ENCODE measurements at regions not wholly inside any gene's neighbourhood (a gene's known extent, or its start where the extent isn't known, plus 50 kb on each side); places are given as distances from the start of the nearest gene placed in this dataset.
"Not testable (repeated sequence)": the region's sequence is repeated elsewhere in the genome, so short reads cannot be mapped to it uniquely, and the experiment has no call there.

DNA sequence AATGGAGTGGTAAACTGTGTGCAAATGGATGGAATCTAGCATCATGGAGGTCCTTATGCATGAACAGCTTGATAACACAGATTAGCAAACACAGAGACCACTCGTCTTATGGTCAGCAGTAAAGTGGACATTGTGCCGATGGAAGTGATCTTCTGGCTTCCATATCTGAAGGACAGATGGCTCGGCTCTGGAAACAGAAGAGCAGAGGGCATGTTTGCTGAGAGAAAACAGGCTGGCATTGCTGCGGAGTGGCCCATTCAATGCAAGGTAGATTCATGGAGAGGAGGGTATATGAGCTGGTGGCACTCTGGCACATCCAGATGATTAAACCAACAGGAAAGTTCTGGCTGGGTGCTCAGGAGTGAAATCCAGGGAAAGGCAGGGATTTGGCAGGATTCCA lies 513.2 kb downstream of the DIRAS2 start:
- no peak for DNase-seq

DNA sequence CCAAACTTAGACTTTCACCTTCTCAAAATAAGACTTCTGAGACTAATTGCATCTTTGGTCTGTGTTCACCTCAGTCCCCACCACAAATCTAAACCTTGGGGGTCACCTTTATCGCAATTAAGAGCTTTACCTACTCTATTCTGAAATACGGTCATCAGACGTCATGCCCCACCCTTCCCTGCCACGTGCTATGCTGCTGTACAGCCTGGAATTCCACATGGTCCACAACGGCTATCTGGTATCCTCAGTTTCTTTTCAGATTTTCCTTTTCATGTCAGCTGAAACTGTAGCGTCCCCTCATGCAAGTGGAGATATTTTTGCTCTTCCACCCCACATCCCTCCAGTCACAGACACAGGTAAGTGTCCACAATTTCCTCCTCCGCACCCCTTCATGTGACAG lies 511.1 kb downstream of the DIRAS2 start:
- no peak for DNase-seq

DNA sequence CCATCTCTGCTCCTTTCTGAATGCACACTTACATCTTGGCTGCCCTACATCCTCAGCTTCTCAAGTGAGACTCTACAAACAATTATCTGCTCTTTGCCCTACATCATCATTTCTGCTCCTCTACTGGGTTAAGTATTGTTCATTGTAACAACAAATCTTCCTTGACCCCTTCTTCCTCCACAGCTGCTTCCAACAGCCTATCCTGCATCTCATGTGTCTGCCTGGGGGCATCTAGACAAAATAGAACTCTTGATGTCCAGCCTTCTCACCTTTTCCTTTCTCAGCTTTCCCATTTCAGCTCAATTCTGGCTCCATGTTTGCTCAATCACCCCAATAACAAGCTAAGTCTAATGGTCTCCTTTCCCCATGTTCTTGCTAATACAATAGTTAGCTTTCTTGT lies 509.8 kb downstream of the DIRAS2 start:
- DNase-seq: no peak

DNA sequence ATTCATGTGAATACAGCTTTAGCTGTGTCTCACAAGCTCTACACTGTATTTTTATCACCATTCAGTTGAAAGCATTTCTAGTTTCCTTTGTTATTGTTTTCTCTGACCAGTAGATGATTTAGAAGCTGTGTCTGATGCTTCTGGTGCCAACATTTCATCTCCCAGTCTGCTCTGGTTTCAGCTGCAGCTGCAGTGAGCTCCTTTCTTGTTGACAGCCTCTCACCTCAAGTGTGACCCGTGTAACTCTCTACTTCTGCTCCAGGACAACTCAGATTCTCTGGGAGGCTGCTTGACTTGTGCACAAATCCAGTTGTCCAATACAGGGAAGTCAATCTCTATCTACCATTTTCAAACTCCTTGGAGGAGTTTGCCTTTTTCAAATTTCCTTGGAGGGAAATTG lies 504.8 kb downstream of the DIRAS2 start:
- no peak for DNase-seq

DNA sequence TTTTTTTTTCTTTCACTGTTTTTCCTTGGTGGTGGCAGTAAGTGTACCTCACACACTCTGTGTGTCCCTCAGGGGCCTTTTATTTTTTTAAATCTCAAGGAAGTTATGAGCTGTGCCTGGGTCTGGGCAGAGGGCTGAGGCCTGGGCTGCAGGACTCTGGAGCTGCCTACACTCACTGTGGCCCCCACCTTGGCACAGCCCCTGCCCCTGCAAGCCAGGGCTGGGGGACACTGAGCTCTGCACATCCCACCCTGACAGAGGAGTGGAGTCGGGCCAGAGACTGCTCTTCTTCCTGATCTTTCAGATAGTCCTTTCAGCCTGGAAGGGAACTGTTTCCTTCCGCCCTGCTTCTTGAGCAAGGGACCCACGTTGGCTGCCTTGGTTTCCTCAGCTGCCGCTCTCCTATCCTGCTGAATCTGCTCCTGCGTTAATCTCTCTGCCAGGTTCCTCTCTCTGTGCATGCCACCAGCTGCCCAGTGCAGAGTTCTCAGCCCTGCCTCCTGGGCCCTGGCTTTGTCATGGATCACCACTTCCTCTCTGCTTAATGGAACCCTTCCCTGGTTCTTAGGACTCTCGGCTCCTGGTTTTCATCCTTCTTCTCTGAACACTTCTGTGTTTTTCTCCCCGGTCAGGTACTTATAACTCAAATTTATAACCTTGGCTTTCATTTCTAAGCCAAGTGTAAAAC lies 502.3 kb downstream of the DIRAS2 start:
- DNase-seq: no peak

DNA sequence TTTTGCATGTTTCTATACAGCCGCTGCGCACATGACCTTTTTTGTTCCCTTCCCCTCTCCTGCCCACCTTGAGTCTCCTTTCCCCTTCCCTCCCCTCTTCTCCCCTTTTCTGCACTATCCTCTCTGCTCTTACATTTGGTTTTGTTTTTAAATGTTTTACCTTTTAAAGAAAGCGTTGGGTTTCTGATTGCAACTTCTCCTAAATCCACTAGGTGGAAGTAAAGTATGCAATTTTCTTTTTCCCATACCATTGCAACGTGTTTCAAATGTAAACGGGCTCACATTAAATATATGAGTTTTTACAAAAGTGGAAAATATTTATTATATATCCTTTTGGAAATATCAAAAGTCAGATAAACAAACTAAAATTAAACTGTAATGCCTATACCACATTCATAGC lies 500.9 kb downstream of the DIRAS2 start:
- DNase-seq: peak in 1 of 2 experiments; percentile 48

DNA sequence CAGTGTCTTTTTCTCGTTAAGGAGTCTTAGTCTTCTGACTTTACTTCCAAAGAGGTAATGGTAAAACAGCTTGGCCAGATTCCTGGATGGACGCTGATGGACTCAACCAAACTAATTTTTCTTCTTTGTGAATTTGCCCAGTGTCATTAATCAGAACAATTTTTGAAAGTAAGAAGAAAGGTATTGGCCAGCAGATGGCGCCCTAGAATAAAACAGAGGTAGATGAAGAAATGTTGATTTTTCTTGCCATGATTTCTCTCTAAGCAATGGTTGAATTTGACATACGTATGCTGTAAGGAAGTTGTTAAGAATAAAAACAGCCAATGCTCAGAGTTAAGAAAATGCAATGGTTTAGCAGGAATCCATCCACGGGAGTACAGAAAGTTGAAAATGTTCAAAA lies 500.0 kb downstream of the DIRAS2 start:
- DNase-seq: peak; percentile 9 to 70

DNA sequence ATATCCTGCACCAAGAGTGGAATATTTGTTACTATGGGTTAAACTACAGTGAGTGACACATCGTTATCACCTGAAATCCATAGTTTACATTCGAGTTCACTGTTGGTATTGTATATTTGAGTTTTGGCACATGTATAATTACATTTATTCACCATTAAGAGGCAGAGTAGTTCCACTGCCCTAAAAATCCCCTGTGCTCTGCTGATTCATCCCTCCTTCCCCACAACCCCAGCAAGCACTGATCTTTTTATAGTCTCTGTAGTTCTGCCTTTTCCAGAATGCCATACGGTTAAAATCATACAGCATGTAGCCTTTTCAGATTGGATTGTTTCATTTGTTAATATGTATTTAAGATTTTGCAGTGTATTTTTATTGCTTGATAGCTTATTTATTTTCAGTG lies 495.2 kb downstream of the DIRAS2 start:
- no peak for DNase-seq

DNA sequence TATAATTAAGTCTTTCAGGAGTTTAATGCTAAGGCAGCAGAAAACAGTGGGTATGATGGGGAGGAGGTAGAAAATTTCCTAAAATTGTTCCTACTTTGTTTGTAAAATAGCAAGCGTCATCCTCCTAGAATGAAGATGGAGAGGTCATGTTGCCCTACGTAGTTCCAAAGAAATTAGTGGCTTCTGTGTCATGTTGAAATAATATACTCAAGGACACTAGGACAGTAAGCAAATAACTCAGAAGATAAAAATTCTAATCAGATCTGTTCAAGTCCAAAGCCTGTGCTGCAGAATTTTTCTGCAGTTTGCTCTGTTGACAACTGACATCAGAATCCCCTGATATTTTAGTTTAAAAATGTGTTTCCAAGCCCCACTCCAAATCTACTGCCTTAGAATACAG lies 486.3 kb downstream of the DIRAS2 start:
- no peak for DNase-seq

GRCh38 chr9:90162326-90162725 lies 480.3 kb downstream of the DIRAS2 start:
- DNase-seq: no peak

- no peak for DNase-seq
These were observed 479.8 kb downstream of the DIRAS2 start for GRCh38 chr9:90162819-90163218.

GRCh38 chr9:90165281-90165680 lies 477.3 kb downstream of the DIRAS2 start:
- no peak for DNase-seq

DNA sequence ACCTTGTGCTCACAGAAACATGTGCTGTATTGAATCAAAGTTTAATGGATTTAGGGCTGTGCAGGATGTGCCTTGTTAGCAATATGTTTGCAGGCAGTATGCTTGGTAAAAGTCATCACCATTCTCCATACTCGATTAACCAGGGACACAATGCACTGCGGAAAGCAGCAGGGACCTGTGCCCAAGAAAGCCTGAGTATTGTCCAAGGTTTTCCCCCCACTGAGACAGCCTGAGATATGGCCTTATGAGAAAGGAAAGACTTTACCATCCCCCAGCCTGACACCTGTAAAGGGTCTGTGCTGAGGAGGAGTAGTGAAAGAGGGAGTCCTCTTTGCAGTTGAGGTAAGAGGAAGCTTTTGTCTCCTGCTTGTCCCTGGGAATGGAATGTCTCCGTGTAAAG lies 476.2 kb downstream of the DIRAS2 start:
- DNase-seq: not testable (repeated sequence)

DNA sequence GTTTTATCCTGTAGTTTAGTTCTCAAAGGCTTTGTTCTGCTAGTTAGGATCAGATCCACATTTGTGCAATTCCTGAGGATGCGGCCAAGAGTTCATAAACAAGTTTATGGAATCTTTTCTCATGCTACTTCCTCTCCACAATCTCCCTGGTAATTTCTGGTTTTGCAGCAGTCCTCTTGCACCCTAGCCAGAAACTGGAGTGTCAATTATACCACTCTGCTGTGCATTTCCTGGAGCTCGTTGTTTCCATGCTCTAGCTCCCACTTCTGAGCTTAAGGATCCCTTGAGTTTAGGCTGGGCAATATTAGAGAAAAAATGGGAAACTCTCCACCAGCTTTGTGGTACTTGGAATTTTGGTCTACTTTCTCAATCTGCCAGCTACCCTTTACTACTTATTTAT lies 474.7 kb downstream of the DIRAS2 start:
- no peak for DNase-seq

GRCh38 chr9:90169490-90169889 lies 473.1 kb downstream of the DIRAS2 start:
- no peak for DNase-seq

DNA sequence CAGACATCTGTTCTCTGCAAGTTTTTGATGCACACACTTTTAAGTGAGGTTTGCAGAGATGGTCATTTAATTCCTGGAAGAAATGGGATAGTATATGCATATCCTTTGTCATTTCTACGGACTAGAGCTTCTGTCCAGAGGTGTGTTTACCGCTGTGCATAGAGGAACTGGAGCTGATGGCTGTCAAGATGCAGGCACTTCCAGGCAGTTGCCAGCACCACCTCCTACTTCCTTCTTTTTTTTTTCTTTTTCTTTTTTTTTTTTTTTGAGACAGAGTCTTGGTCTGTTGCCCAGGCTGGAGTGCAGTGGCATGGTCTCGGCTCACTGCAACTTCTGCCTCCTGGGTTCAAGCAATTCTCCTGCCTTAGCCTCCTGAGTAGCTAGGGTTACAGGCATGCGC lies 468.7 kb downstream of the DIRAS2 start:
- not testable (repeated sequence) for DNase-seq

GRCh38 chr9:90174346-90174745 lies 468.3 kb downstream of the DIRAS2 start:
- not testable (repeated sequence) for DNase-seq

- DNase-seq: no peak
These were observed 467.4 kb downstream of the DIRAS2 start for GRCh38 chr9:90175257-90175656.

DNA sequence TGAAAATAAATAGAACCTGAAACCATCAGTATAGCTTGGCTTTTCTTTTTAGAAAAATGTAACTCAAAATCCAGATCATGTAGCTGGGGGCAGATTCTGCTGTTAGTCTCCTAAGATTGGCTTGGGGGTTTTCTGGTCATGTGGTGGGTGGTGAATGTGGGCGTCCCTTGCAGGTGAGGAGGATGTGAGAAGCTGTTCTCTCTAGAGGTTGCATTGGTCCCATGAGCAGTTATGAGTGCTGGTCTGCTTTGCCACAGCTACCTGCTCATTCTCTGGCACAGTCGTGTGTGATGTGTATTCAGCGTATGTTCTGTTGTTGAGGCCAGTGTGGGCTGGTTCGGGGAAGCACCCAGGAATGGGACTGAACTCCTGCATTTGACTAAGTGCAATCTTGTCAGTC lies 466.8 kb downstream of the DIRAS2 start:
- no peak for DNase-seq

GRCh38 chr9:90176901-90177300 lies 465.7 kb downstream of the DIRAS2 start:
- DNase-seq: no peak

DNA sequence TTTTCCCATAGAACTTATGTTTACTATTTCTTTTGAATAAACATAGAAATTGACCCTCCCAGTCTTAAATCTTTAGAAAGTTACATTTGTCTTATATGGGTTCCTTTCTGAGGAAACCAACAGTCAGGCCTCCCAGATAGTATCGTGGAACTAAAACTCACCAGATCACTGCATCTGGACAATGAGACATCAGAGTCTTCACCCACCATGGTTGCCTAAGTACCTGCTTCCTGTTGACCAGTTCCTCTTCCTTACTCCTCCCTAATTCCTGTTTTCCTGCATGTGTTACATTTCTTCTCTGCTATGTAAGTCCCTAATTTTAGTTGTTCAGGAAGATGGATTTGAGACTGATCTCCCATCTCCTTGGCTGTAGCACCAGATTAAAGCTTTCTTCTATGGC lies 462.2 kb downstream of the DIRAS2 start:
- no peak for DNase-seq

DNA sequence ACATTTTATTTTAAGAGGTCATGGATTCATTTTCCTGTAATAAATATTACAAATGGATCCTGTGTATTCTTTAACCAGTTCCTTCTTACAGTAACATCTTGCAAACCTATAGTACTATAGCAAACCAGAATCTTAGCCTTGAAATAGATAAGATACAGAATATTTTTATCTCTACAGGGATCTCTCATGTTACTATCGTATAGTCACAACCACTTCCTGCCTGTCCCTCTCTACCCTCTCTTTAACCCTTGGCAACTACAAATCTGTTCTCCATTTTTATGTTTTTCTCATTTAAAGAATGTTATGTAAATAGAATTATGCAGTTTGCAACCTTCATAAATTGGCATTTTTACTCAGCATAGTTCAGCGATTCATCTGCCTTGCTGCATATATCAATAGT lies 454.0 kb downstream of the DIRAS2 start:
- DNase-seq: no peak

DNA sequence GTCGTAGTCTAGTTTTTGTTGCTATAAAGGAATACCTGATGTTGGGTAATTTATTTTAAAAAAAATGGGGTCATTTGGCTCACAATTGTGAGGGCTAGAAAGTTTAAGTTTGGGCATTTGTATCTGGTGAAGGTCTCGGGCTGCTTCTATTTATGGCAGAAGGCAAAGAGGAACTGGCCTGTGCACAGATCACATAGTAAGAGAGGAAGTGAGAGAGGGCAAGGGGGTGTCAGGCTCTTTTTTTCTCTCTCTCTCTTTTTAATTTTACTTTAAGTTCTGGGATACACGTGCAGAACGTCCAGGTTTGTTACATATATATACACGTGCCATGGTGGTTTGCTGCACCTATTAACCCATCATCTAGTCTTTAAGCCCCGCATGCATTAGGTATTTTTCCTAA lies 453.3 kb downstream of the DIRAS2 start:
- DNase-seq: no peak

GRCh38 chr9:90192465-90192864 lies 450.2 kb downstream of the DIRAS2 start:
- DNase-seq: peak in 1 of 2 experiments; percentile 1

DNA sequence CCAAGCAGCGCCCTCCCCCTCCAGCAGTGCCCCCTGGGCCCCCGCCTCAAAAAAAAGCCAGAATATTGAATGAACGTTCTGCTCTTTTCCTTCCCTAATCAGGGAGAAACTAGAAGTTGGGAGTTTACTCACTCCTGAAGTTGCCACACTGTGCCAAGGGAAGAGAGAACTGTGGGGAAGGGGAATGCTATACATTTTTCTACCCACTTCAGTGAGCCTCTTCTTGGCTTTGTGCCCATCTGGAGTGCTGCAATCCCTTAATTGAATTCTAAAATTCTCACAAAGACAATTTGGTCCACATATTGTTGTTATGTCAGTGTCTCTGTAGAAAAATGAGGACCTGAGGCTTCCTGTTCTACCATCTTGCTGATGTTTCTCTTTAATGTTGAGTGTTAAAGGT lies 443.7 kb downstream of the DIRAS2 start:
- DNase-seq: no peak

GRCh38 chr9:90201766-90202165 lies 440.9 kb downstream of the DIRAS2 start:
- no peak for DNase-seq
